Esophagus mucosa (tissue), 1 donor: ENCODE measurements at regions not wholly inside any gene's neighbourhood (a gene's known extent, or its start where the extent isn't known, plus 50 kb on each side); places are given as distances from the start of the nearest gene placed in this dataset.

ENCODE experiments used
- ATAC-seq: fragments of 200-7000 bp; cut with Tn5 transposase; one replicate; pipeline ENCODE4 v1.9.1; 2020
- donor health status: DM: yes; HTN: yes; CAD: no.

- peak; percentile 56 for ATAC-seq
Observed at GRCh38 chr22:25368271-25368670, 148.8 kb downstream of the CRYBB2 start.

GRCh38 chr22:25369041-25369440 is 149.6 kb downstream of the CRYBB2 start:
- ATAC-seq = no peak

- ATAC-seq = no peak
Observed at GRCh38 chr22:25370322-25370721, 150.9 kb downstream of the CRYBB2 start.

- no peak for ATAC-seq
Observed at GRCh38 chr22:25372000-25372595, 152.7 kb downstream of the CRYBB2 start.

- no peak for ATAC-seq
Observed at GRCh38 chr22:25373961-25374360, 154.5 kb downstream of the CRYBB2 start.

- no peak for ATAC-seq
Observed at GRCh38 chr22:25374869-25375268, 155.4 kb downstream of the CRYBB2 start.

GRCh38 chr22:25375683-25376082 is 156.2 kb downstream of the CRYBB2 start:
- ATAC-seq = no peak

- no peak for ATAC-seq
Observed at GRCh38 chr22:25377699-25378098, 158.3 kb downstream of the CRYBB2 start.

GRCh38 chr22:25380122-25380747 is 160.8 kb downstream of the CRYBB2 start:
- no peak for ATAC-seq

GRCh38 chr22:25382762-25383161 is 163.3 kb downstream of the CRYBB2 start:
- no peak for ATAC-seq

- ATAC-seq = no peak
Observed at GRCh38 chr22:25383278-25383820, 163.9 kb downstream of the CRYBB2 start.

GRCh38 chr22:25383892-25384291 is 164.5 kb downstream of the CRYBB2 start:
- no peak for ATAC-seq

GRCh38 chr22:25386538-25386884 is 167.1 kb downstream of the CRYBB2 start:
- no peak for ATAC-seq

- ATAC-seq = no peak
Observed at GRCh38 chr22:25388415-25388814, 169.0 kb downstream of the CRYBB2 start.

- no peak for ATAC-seq
Observed at GRCh38 chr22:25388866-25389540, 169.6 kb downstream of the CRYBB2 start.

GRCh38 chr22:25389541-25389919 is 170.1 kb downstream of the CRYBB2 start:
- ATAC-seq = no peak

GRCh38 chr22:25390297-25391240 is 171.1 kb downstream of the CRYBB2 start:
- no peak for ATAC-seq

- no peak for ATAC-seq
Observed at GRCh38 chr22:25392584-25392983, 171.9 kb upstream of the GRK3 start.

GRCh38 chr22:25393121-25393805 is 171.2 kb upstream of the GRK3 start:
- ATAC-seq = no peak

- no peak for ATAC-seq
Observed at GRCh38 chr22:25395468-25395867, 169.0 kb upstream of the GRK3 start.

- ATAC-seq = no peak
Observed at GRCh38 chr22:25395915-25396314, 168.6 kb upstream of the GRK3 start.

GRCh38 chr22:25396615-25397200 is 167.8 kb upstream of the GRK3 start:
- ATAC-seq = no peak
